ENCODE measurements at regions not wholly inside any gene's neighbourhood (a gene's known extent, or its start where the extent isn't known, plus 50 kb on each side); places are given as distances from the start of the nearest gene placed in this dataset.
"Not testable (repeated sequence)": the region's sequence is repeated elsewhere in the genome, so short reads cannot be mapped to it uniquely, and the experiment has no call there.

GRCh38 chr2:49801898-49802450 lies 647.7 kb upstream of the FSHR start:
- DNase-seq = no peak

- DNase-seq = no peak
Observed at GRCh38 chr2:49798570-49798969, 644.3 kb upstream of the FSHR start.

DNA sequence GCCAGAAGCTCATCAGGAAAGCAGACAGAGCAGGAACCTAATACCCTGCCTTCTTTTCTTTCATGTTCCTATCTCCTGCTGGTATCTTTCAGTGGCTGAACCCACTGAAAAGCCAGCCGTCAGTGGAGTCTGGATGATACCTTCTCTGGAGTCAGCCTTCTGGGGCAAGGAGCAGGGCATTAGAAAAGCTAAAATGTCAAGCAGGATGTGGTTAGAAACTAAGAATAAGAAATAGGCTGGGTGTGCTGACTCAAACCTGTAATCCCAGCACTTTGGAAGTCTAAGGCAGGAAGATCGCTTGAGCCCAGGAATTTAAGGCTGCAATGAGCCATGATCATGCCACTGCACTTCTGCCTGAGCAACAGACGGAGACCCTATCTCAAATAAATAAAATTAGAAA lies 642.0 kb upstream of the FSHR start:
- DNase-seq = no peak

DNA sequence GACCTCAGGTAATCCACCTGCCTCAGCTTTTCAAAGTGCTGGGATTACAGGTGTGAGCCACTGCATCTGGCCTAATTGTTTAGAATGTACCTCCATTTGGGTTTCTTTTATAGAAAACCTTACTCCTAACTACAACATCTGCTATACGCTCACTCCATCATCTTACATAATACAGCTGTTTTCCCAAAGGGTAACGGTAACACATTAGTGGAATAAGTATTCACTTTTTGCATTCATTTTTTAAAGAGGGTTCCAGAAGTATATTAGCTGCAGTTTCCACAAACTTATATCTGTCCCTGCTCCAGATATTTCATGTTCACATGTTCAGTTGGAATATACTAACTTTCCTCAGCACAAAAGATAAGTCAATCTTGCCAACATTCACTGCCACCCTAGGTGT lies 640.1 kb upstream of the FSHR start:
- no peak for DNase-seq

GRCh38 chr2:49788300-49788699 lies 634.0 kb upstream of the FSHR start:
- no peak for DNase-seq

DNA sequence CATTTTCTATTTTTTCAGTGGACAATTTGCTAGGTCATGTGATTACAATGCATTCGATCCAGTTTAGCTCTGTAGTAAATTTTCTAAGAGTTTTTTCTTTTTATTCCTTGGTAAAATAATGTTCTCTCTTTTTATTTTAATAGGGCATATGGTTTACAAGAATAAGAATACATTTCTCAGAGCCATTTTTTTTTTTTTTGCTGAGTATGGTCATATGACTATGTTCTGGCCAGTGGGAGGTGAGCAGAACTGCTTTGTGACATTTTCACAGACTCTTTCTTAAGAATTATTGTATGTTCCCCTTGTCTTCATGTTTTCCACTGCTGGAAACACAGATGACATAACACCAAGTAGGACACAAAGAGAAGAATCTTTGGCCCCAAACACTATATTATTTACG lies 626.6 kb upstream of the FSHR start:
- no peak for DNase-seq

DNA sequence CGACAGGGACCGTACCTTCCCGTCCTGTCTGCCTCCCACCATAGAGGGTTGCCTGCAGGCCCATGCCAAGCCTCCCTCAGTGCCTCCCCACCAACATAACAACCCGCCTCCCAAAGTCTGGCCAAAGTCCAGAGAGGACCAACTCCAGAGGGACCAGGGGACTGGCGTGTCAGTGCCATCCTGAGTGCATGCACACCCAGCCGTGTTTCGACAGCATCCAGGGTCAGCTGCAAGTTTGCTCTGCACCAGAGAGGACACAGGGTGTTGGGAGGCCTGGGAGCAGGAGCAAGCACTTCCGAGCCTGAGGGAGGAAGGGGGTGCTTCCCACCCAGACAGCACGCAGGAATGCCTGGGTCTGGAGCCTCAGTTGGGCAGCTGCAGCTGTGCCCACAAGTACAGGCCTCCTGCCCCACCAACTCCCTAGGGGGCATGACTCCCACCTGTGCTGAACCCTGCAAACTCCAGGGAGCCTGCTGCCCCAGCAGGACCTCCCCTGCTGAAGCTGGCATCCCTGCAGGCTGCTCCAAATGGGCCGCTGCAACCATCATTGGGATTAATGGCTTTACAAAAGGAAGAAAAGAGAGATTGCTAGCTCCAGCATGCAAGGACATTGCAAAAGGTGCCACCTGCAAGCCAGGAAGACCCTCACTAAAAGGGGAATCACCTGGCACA lies 618.1 kb upstream of the FSHR start:
- DNase-seq = no peak

DNA sequence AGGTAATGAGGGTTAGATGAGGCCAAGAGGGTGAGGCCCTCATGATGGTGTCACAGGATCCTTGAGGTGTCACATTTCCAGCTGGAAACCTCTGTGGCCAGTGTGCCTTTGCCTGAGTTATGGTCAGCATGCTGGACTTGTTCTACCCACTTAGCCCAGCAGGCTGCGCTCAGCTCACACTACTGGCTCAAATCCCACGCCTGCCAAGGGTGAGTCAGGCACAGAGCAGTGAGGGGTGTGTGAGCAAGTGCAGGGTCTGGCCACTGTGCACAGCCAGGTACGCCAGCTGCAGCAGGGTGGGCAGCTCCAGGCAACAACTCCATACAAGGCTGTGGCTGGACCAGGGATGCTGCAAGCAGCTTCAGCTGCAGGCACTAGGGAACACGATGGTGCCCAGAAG lies 616.6 kb upstream of the FSHR start:
- DNase-seq = peak; percentile 29

DNA sequence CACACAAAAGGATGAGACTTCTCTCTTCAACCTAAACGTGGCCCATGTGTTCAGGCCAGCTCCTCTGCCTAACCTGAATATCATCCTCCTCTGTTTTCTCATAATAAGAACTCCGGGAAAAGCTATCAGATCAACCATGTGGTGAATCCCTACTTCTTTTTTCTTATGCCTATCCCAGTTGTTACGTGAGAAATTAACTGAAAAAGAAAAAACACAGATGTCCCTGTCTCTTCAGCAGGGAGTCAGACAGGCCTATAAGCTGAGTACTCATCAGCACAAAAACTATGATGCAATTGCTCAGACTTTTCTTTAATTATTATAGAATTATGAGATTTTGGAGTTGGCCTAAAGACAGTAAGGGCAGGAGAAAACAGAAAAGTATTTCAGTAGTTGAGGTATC lies 613.0 kb upstream of the FSHR start:
- no peak for DNase-seq

GRCh38 chr2:49755777-49756176 lies 601.5 kb upstream of the FSHR start:
- DNase-seq = no peak

GRCh38 chr2:49754381-49754780 lies 600.1 kb upstream of the FSHR start:
- no peak for DNase-seq

DNA sequence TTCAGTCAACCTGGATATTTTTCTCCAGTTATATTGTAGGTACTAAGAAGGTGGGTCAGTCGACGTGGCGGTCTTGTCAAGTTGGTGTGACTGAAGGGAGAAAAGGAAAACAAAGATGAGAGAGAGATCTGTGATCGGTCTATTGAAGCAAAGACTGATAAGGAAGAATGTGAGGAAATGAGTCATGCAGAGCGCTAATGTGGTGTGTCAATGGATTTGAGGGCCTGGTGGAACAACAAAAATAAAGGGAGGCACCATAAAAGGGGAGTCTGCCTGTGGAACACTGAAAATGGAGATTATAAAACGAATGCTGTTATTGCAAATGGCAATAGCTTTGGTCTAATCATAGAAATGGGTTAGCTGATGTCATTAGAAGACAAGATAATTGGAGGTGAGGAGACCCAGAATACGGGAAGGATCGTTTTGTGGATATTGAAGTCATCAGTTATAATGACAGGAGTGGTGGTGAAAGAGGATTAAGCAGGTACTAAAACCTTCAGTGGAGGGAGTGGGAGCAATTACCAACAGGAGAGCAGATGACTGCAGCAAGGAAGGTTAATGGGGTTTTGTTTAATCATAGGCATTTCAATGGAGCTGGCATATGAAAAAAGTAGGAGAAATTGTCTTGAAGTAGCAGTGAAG lies 599.1 kb upstream of the FSHR start:
- DNase-seq = peak; percentile 57

GRCh38 chr2:49737606-49738005 lies 583.3 kb upstream of the FSHR start:
- DNase-seq = no peak

DNA sequence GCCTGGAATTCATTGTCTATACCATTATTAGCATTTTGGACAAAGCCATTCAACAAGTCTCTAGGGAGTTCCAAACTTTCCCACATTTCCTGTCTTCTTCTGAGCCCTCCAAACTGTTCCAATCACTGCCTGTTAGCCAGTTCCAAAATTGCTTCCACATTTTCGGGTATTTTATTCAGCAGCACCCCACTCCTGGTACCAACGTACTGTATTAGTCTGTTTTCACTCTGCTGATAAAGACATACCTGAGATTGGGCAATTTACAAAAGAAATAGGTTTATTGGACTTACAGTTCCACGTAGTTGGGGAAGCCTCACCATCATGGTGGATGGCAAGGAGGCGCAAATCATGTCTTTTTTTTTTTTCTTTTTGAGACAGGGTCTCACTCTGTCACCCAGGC lies 578.6 kb upstream of the FSHR start:
- DNase-seq = not testable (repeated sequence)

DNA sequence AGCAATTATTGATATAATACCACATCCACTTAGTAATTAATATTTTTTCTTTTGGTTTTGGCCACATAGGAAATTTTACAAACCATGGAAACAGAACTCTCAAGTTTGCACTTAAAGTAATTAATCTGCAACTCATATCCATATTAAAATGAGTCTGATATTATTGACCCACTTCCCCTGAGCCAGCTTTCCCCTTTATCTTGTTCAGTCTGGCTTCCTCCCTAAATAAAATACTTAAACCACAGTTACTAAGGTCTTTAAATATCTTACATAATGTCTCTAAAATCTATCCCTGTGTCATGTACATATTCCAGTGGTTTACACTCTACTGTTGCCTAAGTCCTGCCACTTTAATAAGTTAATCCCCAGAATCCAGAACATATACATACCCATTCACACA lies 564.9 kb upstream of the FSHR start:
- DNase-seq = no peak

- no peak for DNase-seq
Observed at GRCh38 chr2:49715597-49715996, 561.3 kb upstream of the FSHR start.

DNA sequence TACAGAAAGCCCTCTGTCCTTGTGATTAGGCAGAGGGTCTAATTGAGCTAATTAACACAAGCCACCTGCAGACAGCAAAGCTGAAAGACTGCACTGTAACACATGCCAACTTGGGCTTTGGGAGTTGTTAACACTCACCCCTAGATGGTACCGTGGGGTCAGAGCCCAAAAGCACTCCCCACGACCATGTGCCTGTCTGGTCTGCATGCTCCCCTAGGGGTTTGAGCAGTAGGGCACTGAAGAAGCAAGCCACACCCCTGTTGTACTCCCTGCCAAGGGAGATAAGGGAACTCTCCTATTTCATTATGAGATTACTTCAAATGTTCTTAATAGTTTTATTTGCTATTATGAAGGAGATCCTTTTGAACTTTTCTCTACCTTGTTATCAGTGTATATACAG lies 560.1 kb upstream of the FSHR start:
- no peak for DNase-seq

- no peak for DNase-seq
Observed at GRCh38 chr2:49702740-49703139, 548.4 kb upstream of the FSHR start.

DNA sequence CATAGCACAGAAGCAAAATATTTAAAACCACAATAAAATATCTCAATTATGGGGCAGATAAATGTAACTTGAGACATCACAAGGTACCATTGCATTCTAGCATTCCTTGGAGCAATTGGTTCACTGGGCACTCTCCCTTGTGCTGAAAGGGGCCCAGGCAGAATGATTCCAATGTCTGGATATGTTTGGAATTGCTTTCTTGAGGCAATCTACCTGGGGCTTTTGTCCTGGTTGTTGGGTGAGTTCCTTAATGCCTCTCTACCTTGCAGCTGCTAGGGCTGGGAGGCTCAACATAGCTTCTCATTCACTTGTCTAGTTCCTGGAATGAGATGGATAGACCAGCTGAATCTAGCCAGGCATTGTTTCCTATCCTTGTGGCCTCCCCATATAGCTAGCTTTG lies 539.6 kb upstream of the FSHR start:
- DNase-seq = no peak

DNA sequence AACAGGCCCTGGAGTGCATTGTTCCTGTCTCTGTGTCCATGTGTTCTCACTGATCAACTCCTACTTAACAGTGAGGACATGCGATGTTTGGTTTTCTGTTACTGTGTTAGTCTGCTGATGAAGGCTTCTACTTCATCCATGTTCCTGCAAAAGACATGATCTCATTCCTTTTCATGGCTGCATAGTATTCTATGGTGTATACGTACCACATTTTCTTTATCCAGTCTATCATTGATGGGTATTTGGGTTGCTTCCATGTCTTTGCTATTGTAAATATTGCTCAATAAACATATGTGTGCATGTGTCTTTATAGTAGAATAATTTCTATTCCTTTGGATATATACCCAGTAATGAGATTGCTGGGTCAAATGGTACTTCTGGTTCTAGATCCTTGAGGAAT lies 537.7 kb upstream of the FSHR start:
- DNase-seq = not testable (repeated sequence)

GRCh38 chr2:49687918-49688317 lies 533.6 kb upstream of the FSHR start:
- peak; percentile 17 for DNase-seq

- no peak for DNase-seq
Observed at GRCh38 chr2:49686897-49687442, 532.7 kb upstream of the FSHR start.

GRCh38 chr2:49686291-49686690 lies 532.0 kb upstream of the FSHR start:
- DNase-seq = peak; percentile 3

- no peak for DNase-seq
Observed at GRCh38 chr2:49677227-49677626, 522.9 kb upstream of the FSHR start.

DNA sequence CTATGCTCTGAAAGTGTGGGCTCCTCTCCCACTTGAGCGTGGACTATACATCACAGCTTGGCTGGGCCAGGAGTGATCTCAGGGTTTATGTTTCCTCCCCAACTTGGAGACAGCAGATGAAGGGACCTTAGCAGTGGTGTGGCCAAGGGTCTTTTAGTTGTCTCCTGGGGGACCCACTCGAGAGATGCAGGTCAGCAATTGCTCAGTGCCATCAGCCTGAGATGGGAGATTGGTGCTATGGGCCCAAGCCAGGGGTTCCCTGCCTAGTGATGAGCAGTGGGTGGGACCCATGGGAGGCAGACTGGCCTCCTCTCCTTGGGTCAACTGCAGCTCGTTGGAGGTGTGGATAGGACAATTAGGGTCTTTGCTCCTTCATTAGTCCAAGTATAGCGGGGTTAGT lies 510.5 kb upstream of the FSHR start:
- no peak for DNase-seq

Data from NCI-H146 (cell line).